ENCODE measurements at regions not wholly inside any gene's neighbourhood (a gene's known extent, or its start where the extent isn't known, plus 50 kb on each side); places are given as distances from the start of the nearest gene placed in this dataset.
A peak's percentile ranks its signal among the peaks of the same experiment; 100 is the strongest.
"Not testable (repeated sequence)": the region's sequence is repeated elsewhere in the genome, so short reads cannot be mapped to it uniquely, and the experiment has no call there.

- CTCF ChIA-PET: interaction anchor here (0.7 to 0.8 kb wide), 2 partner anchors 188 to 1389 kb away, joined by 3 to 4 read pairs; no protein-coding TSS in a partner anchor
- Mint-ChIP-seq H3K4me3 (no peak overlapping the region), H3K9me3 (ENCODE audit: low read depth) (no peaks in the 10 kb centered on the region)
Measured at GRCh38 chr10:117619707-117620405, 77.3 kb downstream of the EMX2 start.

GRCh38 chr10:117621196-117621595 lies 78.7 kb downstream of the EMX2 start:
- CTCF ChIA-PET: no interaction called here
- H3K4me1 Mint-ChIP-seq: no peaks in the 10 kb centered on the region
- H3K4me3 Mint-ChIP-seq: no peak overlapping the region
- H3K36me3 Mint-ChIP-seq (ENCODE audit: low read depth): no peaks in the 10 kb centered on the region
- POLR2A ChIA-PET: no interaction called here
- DNase-seq (no peak), ATAC-seq (no peak)
- H3K27me3 Mint-ChIP-seq: peaks cover 25% of the 10 kb centered on the region
- no peaks in the 10 kb centered on the region for H3K9me3 Mint-ChIP-seq (ENCODE audit: low read depth)
- intact Hi-C loops (cut with DNase I, micrococcal nuclease): no loop called here
- no peak overlapping the region for H3K27ac Mint-ChIP-seq

More at GRCh38 chr10:117619707-117620405, 77.3 kb downstream of the EMX2 start:
- Mint-ChIP-seq H3K27me3 (peaks cover 30% of the 10 kb centered on the region), H3K27ac (no peak overlapping the region), H3K4me1 (no peaks in the 10 kb centered on the region), H3K36me3 (ENCODE audit: low read depth) (no peaks in the 10 kb centered on the region)
- peak; percentile 47 for ATAC-seq
- POLR2A ChIA-PET: no interaction called here
- DNase-seq: no peak
- intact Hi-C loops (cut with DNase I, micrococcal nuclease): no loop called here

- Mint-ChIP-seq H3K4me3 (no peak overlapping the region), H3K4me1 (no peaks in the 10 kb centered on the region), H3K36me3 (ENCODE audit: low read depth) (no peaks in the 10 kb centered on the region), H3K9me3 (ENCODE audit: low read depth) (no peaks in the 10 kb centered on the region), H3K27me3 (peaks cover 21% of the 10 kb centered on the region), H3K27ac (no peak overlapping the region)
- POLR2A ChIA-PET: no interaction called here
- intact Hi-C loops (cut with DNase I, micrococcal nuclease): no loop called here
- DNase-seq (no peak), ATAC-seq (no peak)
- CTCF ChIA-PET: no interaction called here
Measured at GRCh38 chr10:117621795-117622420, 79.4 kb downstream of the EMX2 start.

- no peaks in the 10 kb centered on the region for H3K4me1 Mint-ChIP-seq
- ChIA-PET CTCF (no interaction called here), POLR2A (no interaction called here)
- H3K27ac Mint-ChIP-seq: no peak overlapping the region
- no peaks in the 10 kb centered on the region for H3K36me3 Mint-ChIP-seq (ENCODE audit: low read depth)
- peaks cover 21% of the 10 kb centered on the region for H3K27me3 Mint-ChIP-seq
- no peaks in the 10 kb centered on the region for H3K9me3 Mint-ChIP-seq (ENCODE audit: low read depth)
- intact Hi-C loops (cut with DNase I, micrococcal nuclease): no loop called here
- no peak overlapping the region for H3K4me3 Mint-ChIP-seq
- DNase-seq: no peak
- ATAC-seq: no peak
Measured at GRCh38 chr10:117622471-117623184, 80.1 kb downstream of the EMX2 start.

- H3K4me1 Mint-ChIP-seq: no peaks in the 10 kb centered on the region
- POLR2A ChIA-PET: no interaction called here
- DNase-seq (no peak), ATAC-seq (no peak)
- H3K27ac Mint-ChIP-seq: no peak overlapping the region
- H3K9me3 Mint-ChIP-seq (ENCODE audit: low read depth): no peaks in the 10 kb centered on the region
- intact Hi-C loops (cut with DNase I, micrococcal nuclease): no loop called here
- H3K27me3 Mint-ChIP-seq: peaks cover 10% of the 10 kb centered on the region
- no peak overlapping the region for H3K4me3 Mint-ChIP-seq
- CTCF ChIA-PET: no interaction called here
- no peaks in the 10 kb centered on the region for H3K36me3 Mint-ChIP-seq (ENCODE audit: low read depth)
Measured at GRCh38 chr10:117626228-117626627, 83.7 kb downstream of the EMX2 start.

- Mint-ChIP-seq H3K27ac (no peak overlapping the region), H3K4me1 (no peaks in the 10 kb centered on the region), H3K9me3 (ENCODE audit: low read depth) (no peaks in the 10 kb centered on the region), H3K36me3 (ENCODE audit: low read depth) (no peaks in the 10 kb centered on the region), H3K27me3 (peaks cover 3% of the 10 kb centered on the region), H3K4me3 (no peak overlapping the region)
- CTCF ChIA-PET: no interaction called here
- POLR2A ChIA-PET: no interaction called here
- ATAC-seq: no peak
- intact Hi-C loops (cut with DNase I, micrococcal nuclease): no loop called here
- DNase-seq: no peak
Measured at GRCh38 chr10:117627561-117627960, 85.0 kb downstream of the EMX2 start.

- DNase-seq; H3K27ac Mint-ChIP-seq; H3K36me3 Mint-ChIP-seq (ENCODE audit: low read depth); intact Hi-C loops (cut with DNase I, micrococcal nuclease); H3K9me3 Mint-ChIP-seq (ENCODE audit: low read depth); H3K27me3 Mint-ChIP-seq; H3K4me1 Mint-ChIP-seq; CTCF ChIA-PET; POLR2A ChIA-PET; ATAC-seq; H3K4me3 Mint-ChIP-seq: not testable (repeated sequence)
Measured at GRCh38 chr10:117629717-117630116, 87.2 kb downstream of the EMX2 start.

GRCh38 chr10:117631276-117632145 lies 89.0 kb downstream of the EMX2 start:
- no peak for DNase-seq
- CTCF ChIA-PET: interaction anchor here (0.8 kb wide), 1 partner anchor 9 kb away, joined by 3 read pairs; no protein-coding TSS in a partner anchor
- no peaks in the 10 kb centered on the region for H3K4me1 Mint-ChIP-seq
- H3K9me3 Mint-ChIP-seq (ENCODE audit: low read depth): no peaks in the 10 kb centered on the region
- no peak overlapping the region for H3K27ac Mint-ChIP-seq
- H3K4me3 Mint-ChIP-seq: no peak overlapping the region
- no peaks in the 10 kb centered on the region for H3K36me3 Mint-ChIP-seq (ENCODE audit: low read depth)
- POLR2A ChIA-PET: no interaction called here
- no peak for ATAC-seq
- intact Hi-C loops (cut with DNase I, micrococcal nuclease): no loop called here
- peaks cover 10% of the 10 kb centered on the region for H3K27me3 Mint-ChIP-seq

- Mint-ChIP-seq H3K36me3 (ENCODE audit: low read depth) (no peaks in the 10 kb centered on the region), H3K4me1 (no peaks in the 10 kb centered on the region), H3K27ac (no peak overlapping the region), H3K9me3 (ENCODE audit: low read depth) (no peaks in the 10 kb centered on the region), H3K4me3 (no peak overlapping the region), H3K27me3 (peaks cover 10% of the 10 kb centered on the region)
- ChIA-PET CTCF (no interaction called here), POLR2A (no interaction called here)
- intact Hi-C loops (cut with DNase I, micrococcal nuclease): no loop called here
- DNase-seq (no peak), ATAC-seq (no peak)
Measured at GRCh38 chr10:117632406-117632805, 89.9 kb downstream of the EMX2 start.

- Mint-ChIP-seq H3K36me3 (ENCODE audit: low read depth) (no peaks in the 10 kb centered on the region), H3K4me1 (no peaks in the 10 kb centered on the region), H3K27ac (no peak overlapping the region), H3K9me3 (ENCODE audit: low read depth) (no peaks in the 10 kb centered on the region), H3K4me3 (no peak overlapping the region), H3K27me3 (peaks cover 27% of the 10 kb centered on the region)
- intact Hi-C loops (cut with DNase I, micrococcal nuclease): no loop called here
- CTCF ChIA-PET: no interaction called here
- POLR2A ChIA-PET: no interaction called here
- DNase-seq (no peak), ATAC-seq (no peak)
Measured at GRCh38 chr10:117635826-117636225, 93.3 kb downstream of the EMX2 start.

GRCh38 chr10:117638200-117638599 lies 95.7 kb downstream of the EMX2 start:
- H3K36me3 Mint-ChIP-seq (ENCODE audit: low read depth): no peaks in the 10 kb centered on the region
- intact Hi-C loops (cut with DNase I, micrococcal nuclease): no loop called here
- no peak for DNase-seq
- ChIA-PET POLR2A (no interaction called here), CTCF (no interaction called here)
- no peaks in the 10 kb centered on the region for H3K9me3 Mint-ChIP-seq (ENCODE audit: low read depth)
- no peak overlapping the region for H3K4me3 Mint-ChIP-seq
- H3K4me1 Mint-ChIP-seq: no peaks in the 10 kb centered on the region
- H3K27ac Mint-ChIP-seq: no peak overlapping the region
- no peak for ATAC-seq
- peaks cover 36% of the 10 kb centered on the region for H3K27me3 Mint-ChIP-seq
